Liver (tissue), 8 donors: ENCODE measurements at regions not wholly inside any gene's neighbourhood (a gene's known extent, or its start where the extent isn't known, plus 50 kb on each side); places are given as distances from the start of the nearest gene placed in this dataset.

Source experiments
- DNase-seq: peaks from one replicate; pipeline ENCODE4 v3.0.0-alpha.2; 2017; ENCODE audit warnings: low spot score
- H3K27ac ChIP-seq, 2 donors: one replicate each; pipeline ENCODE4 v1.7.0; 2013; ENCODE audit warnings: inconsistent platforms in 2 of 2, low read length in 2 of 2, control low read depth in 1 of 2, low read depth in 1 of 2, mild to moderate bottlenecking in 1 of 2
- H3K27me3 ChIP-seq, 4 donors: one replicate each; pipeline versions ENCODE4 v1.6.1 to v1.7.0; 2013; ENCODE audit warnings: low read length in 3 of 4, inconsistent platforms in 1 of 4, mild to moderate bottlenecking in 1 of 4, moderate library complexity in 1 of 4; ENCODE audit not compliant: control insufficient read depth in 4 of 4, insufficient read depth in 4 of 4
- H3K36me3 ChIP-seq, 4 donors: one replicate each; pipeline versions ENCODE4 v1.6.1 to v1.7.0; 2013; ENCODE audit warnings: low read length in 3 of 4, mild to moderate bottlenecking in 3 of 4, low read depth in 1 of 4, moderate library complexity in 1 of 4; ENCODE audit not compliant: control insufficient read depth in 4 of 4, insufficient read depth in 3 of 4
- H3K4me1 ChIP-seq, 4 donors: one replicate each; pipeline versions ENCODE4 v1.6.1 to v1.7.0; 2013; ENCODE audit warnings: low read length in 3 of 4, mild to moderate bottlenecking in 3 of 4, moderate library complexity in 1 of 4; ENCODE audit not compliant: control insufficient read depth in 4 of 4, insufficient read depth in 4 of 4
- H3K4me3 ChIP-seq, 3 donors: one replicate each; pipeline versions ENCODE4 v1.6.1 to v1.7.0; 2013; ENCODE audit warnings: low read length in 3 of 3, control low read depth in 1 of 3, low read depth in 1 of 3, mild to moderate bottlenecking in 1 of 3
- H3K9ac ChIP-seq, 2 donors: one replicate each; pipeline ENCODE4 v1.7.0; 2013; ENCODE audit warnings: low read length in 2 of 2, mild to moderate bottlenecking in 2 of 2, moderate library complexity in 2 of 2, control low read depth in 1 of 2, low read depth in 1 of 2
- H3K9me3 ChIP-seq, 4 donors: one replicate each; pipeline versions ENCODE4 v1.6.1 to v1.7.0; 2013; ENCODE audit warnings: low read length in 3 of 4; ENCODE audit not compliant: control insufficient read depth in 4 of 4
- EGR1 ChIP-seq, 2 donors: IDR thresholded peaks; 2 replicates each; pipeline ENCODE4 v1.6.1; 2016 to 2018; ENCODE audit warnings: antibody characterized with exemption in 2 of 2, low read depth in 2 of 2
- FOXA1 ChIP-seq: IDR thresholded peaks from 2 replicates; pipeline ENCODE4 v1.6.1; 2016; ENCODE audit warnings: antibody characterized with exemption
- FOXA2 ChIP-seq: IDR thresholded peaks from 2 replicates; pipeline ENCODE4 v1.6.1; 2016; ENCODE audit warnings: antibody characterized with exemption
- GABPA ChIP-seq, 2 donors: IDR thresholded peaks in 1 of 2; conservative IDR thresholded peaks in 1 of 2; 2 replicates each; pipeline ENCODE4 v1.6.1; 2016; ENCODE audit warnings: antibody characterized with exemption in 2 of 2, mild to moderate bottlenecking in 1 of 2, moderate library complexity in 1 of 2
- HNF4A ChIP-seq, 2 donors: conservative IDR thresholded peaks; 2 replicates each; pipeline ENCODE4 v1.6.1; 2016; ENCODE audit warnings: antibody characterized with exemption in 2 of 2, mild to moderate bottlenecking in 2 of 2
- HNF4G ChIP-seq: IDR thresholded peaks from 2 replicates; pipeline ENCODE4 v1.6.1; 2016; ENCODE audit warnings: antibody characterized with exemption
- JUND ChIP-seq, 2 donors: IDR thresholded peaks; 2 replicates each; pipeline ENCODE4 v1.6.1; 2016; ENCODE audit warnings: antibody characterized with exemption in 2 of 2
- NR2F2 ChIP-seq: IDR thresholded peaks from 2 replicates; pipeline ENCODE4 v1.6.1; 2016; ENCODE audit warnings: antibody characterized with exemption
- RAD21 ChIP-seq, 2 donors: IDR thresholded peaks; 2 replicates each; pipeline ENCODE4 v1.6.1; 2016; ENCODE audit warnings: antibody characterized with exemption in 2 of 2, mild to moderate bottlenecking in 2 of 2
- RXRA ChIP-seq, 2 donors: IDR thresholded peaks; 2 replicates each; pipeline ENCODE4 v1.6.1; 2017 to 2018; ENCODE audit warnings: antibody characterized with exemption in 2 of 2, mild to moderate bottlenecking in 1 of 2
- SP1 ChIP-seq: IDR thresholded peaks from 2 replicates; pipeline ENCODE4 v1.6.1; 2018; ENCODE audit warnings: antibody characterized with exemption, mild to moderate bottlenecking
- TAF1 ChIP-seq: conservative IDR thresholded peaks from 2 replicates; pipeline ENCODE4 v1.6.1; 2016; ENCODE audit warnings: antibody characterized with exemption, mild to moderate bottlenecking
- YY1 ChIP-seq: IDR thresholded peaks from 2 replicates; pipeline ENCODE4 v1.6.1; 2016; ENCODE audit warnings: antibody characterized with exemption, mild to moderate bottlenecking
- WGBS: extraction: QIAGEN DNeasy Blood & Tissue Kit; methylation state at CpG from one replicate; pipeline ENCODE4 v1.1.7; 2013; 5-methylcytosine and 5-hydroxymethylcytosine counted together
- TF ChIP-seq, protein P1 (sequence below): IDR thresholded peaks from 2 replicates; pipeline ENCODE4 v1.6.1; 2016; ENCODE audit warnings: antibody characterized with exemption
- TF ChIP-seq, protein P2 (sequence below): IDR thresholded peaks from 2 replicates; pipeline ENCODE4 v1.6.1; 2016; ENCODE audit warnings: antibody characterized with exemption, mild to moderate bottlenecking
- TF ChIP-seq, protein P3 (sequence below): IDR thresholded peaks from 2 replicates; pipeline ENCODE4 v1.6.1; 2016; ENCODE audit warnings: antibody characterized with exemption
- TF ChIP-seq, protein P4 (sequence below): IDR thresholded peaks from 2 replicates; pipeline ENCODE4 v1.6.1; 2016; ENCODE audit warnings: antibody characterized with exemption
- TF ChIP-seq, protein P5 (sequence below): fragments of 150-350 bp; IDR thresholded peaks from 2 replicates; pipeline ENCODE4 v1.5.1; 2017; ENCODE audit warnings: improper control_type of control experiment, low read depth, low read length; ENCODE audit not compliant: missing input control
- donor health status: healthy.
- donor health status: healthy.
- donor health status: healthy.
- donor health status: healthy.
- donor health status: healthy.

DNA sequence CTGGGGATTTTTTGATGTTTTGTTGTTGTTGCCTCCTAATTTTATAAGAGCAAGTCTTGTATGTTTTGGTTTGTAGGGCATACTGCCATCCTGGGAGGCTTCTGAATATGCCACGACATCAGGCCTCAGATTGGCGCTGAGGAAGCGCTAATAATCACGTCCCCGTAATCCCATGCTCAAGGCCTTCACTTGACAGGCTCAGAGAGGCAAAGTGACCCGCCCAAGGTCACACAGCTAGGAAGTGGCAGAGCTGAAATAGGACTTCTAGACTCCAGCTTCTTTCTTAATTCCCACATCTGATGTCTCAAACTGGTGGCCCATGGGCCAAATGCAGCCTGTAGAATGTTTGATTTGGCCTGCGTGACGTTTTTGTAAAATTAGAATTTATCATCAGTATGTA, 73.5 kb upstream of the PTPN1 start:
- no peak for DNase-seq
- H3K27ac ChIP-seq: no peak overlapping the region
- 88% methylated on average over 8 of the region's 8 CpGs for WGBS

DNA sequence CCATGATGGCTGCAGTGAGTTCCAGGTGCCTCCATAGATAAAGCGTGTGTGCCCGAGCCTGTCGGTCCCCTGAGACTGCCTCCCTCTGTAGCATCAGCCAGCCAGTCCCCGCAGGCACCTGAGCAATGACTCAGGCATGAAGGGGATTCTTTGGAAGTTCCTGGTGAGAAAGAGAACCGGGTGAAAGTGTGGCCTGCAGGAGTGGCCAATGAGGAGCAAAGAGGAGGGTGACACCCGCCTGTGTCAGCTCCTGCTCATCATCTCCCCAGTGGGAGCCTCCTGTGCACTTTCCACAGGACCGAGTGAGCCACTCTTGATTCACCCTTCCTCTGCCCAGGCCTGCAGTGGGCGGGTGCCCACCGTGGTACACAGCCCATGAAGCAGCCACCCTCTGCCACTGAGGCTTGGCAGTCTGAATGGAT, 71.2 kb upstream of the PTPN1 start:
- H3K27ac ChIP-seq: no peak overlapping the region
- H3K36me3 ChIP-seq: no peaks in the 10 kb centered on the region
- peaks cover 0 to 14% (median 5%) of the 10 kb centered on the region in 4 donors for H3K4me1 ChIP-seq
- DNase-seq: no peak
- H3K9me3 ChIP-seq: no peaks in the 10 kb centered on the region
- no peak overlapping the region for H3K9ac ChIP-seq
- no peak for TF ChIP-seq NR2F2
- TF ChIP-seq RAD21 (IDR thresholded peaks at IDR 0.05): no peak
- TF ChIP-seq FOXA2: no peak
- no peak for TF ChIP-seq HNF4G
- no peak for TF ChIP-seq EGR1 (IDR thresholded peaks at IDR 0.05; ENCODE audit: low read depth in 2 of 2)
- no peak for TF ChIP-seq TAF1
- TF ChIP-seq JUND (IDR thresholded peaks at IDR 0.05): no peak
- TF ChIP-seq HNF4A (conservative IDR thresholded peaks at IDR 0.05): no peak
- TF ChIP-seq SP1: no peak
- no peak for TF ChIP-seq GABPA (IDR thresholded peaks at IDR 0.05 in 1 of 2, conservative IDR thresholded peaks at IDR 0.05 in 1 of 2)
- TF ChIP-seq, protein P1, sequence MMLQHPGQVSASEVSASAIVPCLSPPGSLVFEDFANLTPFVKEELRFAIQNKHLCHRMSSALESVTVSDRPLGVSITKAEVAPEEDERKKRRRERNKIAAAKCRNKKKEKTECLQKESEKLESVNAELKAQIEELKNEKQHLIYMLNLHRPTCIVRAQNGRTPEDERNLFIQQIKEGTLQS: no peak
- TF ChIP-seq FOXA1: no peak
- TF ChIP-seq, protein P2, sequence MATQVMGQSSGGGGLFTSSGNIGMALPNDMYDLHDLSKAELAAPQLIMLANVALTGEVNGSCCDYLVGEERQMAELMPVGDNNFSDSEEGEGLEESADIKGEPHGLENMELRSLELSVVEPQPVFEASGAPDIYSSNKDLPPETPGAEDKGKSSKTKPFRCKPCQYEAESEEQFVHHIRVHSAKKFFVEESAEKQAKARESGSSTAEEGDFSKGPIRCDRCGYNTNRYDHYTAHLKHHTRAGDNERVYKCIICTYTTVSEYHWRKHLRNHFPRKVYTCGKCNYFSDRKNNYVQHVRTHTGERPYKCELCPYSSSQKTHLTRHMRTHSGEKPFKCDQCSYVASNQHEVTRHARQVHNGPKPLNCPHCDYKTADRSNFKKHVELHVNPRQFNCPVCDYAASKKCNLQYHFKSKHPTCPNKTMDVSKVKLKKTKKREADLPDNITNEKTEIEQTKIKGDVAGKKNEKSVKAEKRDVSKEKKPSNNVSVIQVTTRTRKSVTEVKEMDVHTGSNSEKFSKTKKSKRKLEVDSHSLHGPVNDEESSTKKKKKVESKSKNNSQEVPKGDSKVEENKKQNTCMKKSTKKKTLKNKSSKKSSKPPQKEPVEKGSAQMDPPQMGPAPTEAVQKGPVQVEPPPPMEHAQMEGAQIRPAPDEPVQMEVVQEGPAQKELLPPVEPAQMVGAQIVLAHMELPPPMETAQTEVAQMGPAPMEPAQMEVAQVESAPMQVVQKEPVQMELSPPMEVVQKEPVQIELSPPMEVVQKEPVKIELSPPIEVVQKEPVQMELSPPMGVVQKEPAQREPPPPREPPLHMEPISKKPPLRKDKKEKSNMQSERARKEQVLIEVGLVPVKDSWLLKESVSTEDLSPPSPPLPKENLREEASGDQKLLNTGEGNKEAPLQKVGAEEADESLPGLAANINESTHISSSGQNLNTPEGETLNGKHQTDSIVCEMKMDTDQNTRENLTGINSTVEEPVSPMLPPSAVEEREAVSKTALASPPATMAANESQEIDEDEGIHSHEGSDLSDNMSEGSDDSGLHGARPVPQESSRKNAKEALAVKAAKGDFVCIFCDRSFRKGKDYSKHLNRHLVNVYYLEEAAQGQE: no peak
- TF ChIP-seq, protein P3, sequence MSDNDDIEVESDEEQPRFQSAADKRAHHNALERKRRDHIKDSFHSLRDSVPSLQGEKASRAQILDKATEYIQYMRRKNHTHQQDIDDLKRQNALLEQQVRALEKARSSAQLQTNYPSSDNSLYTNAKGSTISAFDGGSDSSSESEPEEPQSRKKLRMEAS: no peak
- no peak for TF ChIP-seq RXRA (IDR thresholded peaks at IDR 0.05)
- TF ChIP-seq, protein P4, sequence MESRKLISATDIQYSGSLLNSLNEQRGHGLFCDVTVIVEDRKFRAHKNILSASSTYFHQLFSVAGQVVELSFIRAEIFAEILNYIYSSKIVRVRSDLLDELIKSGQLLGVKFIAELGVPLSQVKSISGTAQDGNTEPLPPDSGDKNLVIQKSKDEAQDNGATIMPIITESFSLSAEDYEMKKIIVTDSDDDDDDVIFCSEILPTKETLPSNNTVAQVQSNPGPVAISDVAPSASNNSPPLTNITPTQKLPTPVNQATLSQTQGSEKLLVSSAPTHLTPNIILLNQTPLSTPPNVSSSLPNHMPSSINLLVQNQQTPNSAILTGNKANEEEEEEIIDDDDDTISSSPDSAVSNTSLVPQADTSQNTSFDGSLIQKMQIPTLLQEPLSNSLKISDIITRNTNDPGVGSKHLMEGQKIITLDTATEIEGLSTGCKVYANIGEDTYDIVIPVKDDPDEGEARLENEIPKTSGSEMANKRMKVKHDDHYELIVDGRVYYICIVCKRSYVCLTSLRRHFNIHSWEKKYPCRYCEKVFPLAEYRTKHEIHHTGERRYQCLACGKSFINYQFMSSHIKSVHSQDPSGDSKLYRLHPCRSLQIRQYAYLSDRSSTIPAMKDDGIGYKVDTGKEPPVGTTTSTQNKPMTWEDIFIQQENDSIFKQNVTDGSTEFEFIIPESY: no peak
- TF ChIP-seq, protein P5, sequence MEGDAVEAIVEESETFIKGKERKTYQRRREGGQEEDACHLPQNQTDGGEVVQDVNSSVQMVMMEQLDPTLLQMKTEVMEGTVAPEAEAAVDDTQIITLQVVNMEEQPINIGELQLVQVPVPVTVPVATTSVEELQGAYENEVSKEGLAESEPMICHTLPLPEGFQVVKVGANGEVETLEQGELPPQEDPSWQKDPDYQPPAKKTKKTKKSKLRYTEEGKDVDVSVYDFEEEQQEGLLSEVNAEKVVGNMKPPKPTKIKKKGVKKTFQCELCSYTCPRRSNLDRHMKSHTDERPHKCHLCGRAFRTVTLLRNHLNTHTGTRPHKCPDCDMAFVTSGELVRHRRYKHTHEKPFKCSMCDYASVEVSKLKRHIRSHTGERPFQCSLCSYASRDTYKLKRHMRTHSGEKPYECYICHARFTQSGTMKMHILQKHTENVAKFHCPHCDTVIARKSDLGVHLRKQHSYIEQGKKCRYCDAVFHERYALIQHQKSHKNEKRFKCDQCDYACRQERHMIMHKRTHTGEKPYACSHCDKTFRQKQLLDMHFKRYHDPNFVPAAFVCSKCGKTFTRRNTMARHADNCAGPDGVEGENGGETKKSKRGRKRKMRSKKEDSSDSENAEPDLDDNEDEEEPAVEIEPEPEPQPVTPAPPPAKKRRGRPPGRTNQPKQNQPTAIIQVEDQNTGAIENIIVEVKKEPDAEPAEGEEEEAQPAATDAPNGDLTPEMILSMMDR: no peak
- TF ChIP-seq YY1: no peak
- WGBS: 94% methylated on average over 9 of the region's 9 CpGs
- no peaks in the 10 kb centered on the region for H3K27me3 ChIP-seq
- no peak overlapping the region for H3K4me3 ChIP-seq

More for the DNA sequence above, 73.5 kb upstream of the PTPN1 start:
- Histone ChIP-seq H3K27me3 (no peaks in the 10 kb centered on the region), H3K4me1 (peaks cover 0 to 14% (median 5%) of the 10 kb centered on the region in 4 donors), H3K9me3 (no peaks in the 10 kb centered on the region), H3K36me3 (no peaks in the 10 kb centered on the region), H3K4me3 (no peak overlapping the region), H3K9ac (no peak overlapping the region)
- TF ChIP-seq FOXA2 (no peak), JUND (IDR thresholded peaks at IDR 0.05) (no peak), SP1 (no peak)
- TF ChIP-seq, protein P1: no peak
- TF ChIP-seq, protein P2: no peak
